HG02642 (cell line): ENCODE measurements at regions not wholly inside any gene's neighbourhood (a gene's known extent, or its start where the extent isn't known, plus 50 kb on each side); places are given as distances from the start of the nearest gene placed in this dataset.
"Not testable (repeated sequence)": the region's sequence is repeated elsewhere in the genome, so short reads cannot be mapped to it uniquely, and the experiment has no call there.

Source experiments
- ATAC-seq: cut with Tn5 transposase; IDR thresholded peaks from one replicate; pipeline ENCODE4 v1.9.1; 2021; ENCODE audit warnings: mild to moderate bottlenecking; ENCODE audit not compliant: unreplicated experiment, poor library complexity

DNA sequence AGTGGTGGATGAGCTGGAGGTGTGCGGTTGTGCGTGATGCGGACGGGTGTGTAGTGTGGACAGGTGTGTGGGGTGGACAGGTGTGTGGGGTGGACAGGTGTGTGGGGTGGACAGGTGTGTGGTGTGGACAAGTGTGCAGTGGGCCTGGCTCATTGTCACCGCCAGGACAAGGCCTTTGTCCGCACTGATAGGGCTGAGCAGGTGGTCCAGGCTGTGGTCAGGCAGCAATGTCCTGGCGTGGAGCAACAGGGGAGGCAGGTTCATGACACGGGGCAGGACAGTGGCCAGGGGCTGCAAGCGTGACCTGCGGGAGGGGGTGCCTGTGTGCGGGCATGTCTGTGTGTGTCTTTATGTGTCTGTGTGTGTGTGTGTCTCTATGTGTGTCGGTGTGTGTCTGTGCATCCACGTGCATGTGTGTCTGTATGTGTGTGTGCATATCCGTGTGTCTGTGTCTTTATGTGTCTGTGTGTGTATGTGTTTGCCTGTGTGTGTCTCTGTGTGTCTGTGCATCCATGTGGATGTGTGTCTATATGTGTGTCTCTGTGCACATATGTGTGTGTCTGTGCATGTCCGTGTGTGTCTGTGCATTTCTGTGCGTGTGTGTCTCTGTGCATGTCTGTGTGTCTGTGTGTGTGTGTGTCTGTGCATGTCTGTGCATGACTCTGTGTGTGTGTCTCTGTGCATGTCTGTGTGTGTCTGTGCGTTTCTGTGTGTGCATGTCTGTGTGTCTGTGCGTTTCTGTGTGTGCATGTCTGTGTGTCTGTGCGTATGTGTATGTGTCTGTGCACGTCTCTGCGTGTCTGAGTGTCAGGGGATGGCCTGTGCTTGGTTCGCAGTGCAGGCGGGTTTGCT is 161.0 kb downstream of the TMEM121 start:
- ATAC-seq = not testable (repeated sequence)

DNA sequence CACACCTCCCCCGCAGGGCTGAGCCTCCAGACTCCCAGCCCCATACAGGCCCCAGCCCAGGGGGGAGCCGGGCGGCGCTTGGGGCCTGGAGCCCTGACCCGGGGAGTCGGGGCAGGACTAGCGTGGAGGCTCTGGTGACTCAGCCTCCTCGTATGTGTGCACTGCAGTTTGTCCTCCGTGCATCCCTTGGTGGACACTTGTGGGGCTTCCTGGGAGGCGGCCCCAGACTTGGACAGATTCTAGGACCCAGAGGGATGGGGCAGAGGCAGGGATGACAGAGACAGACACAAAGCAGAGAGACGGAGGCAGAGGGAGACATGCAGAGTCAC is 161.6 kb downstream of the TMEM121 start:
- peak; percentile 30 for ATAC-seq

DNA sequence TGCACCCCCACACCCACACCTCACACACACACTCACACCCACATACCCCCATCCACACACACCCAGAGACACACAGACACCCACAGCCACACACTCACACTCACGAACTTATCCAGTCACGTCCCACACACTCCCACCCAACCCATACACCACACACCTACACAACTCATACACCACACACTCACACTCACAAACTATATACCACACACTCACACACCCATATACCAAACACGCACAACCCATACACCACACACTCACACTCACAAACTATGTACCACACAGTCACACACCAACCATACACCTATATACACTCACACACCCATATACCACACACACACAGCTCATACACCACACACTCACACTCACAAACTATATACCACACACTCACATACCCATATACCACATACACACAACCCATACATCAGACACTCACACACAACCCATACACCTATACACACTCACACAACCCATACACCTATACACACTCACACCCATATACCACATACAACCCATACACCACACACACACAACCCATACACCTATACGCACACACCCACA is 162.4 kb downstream of the TMEM121 start:
- not testable (repeated sequence) for ATAC-seq

DNA sequence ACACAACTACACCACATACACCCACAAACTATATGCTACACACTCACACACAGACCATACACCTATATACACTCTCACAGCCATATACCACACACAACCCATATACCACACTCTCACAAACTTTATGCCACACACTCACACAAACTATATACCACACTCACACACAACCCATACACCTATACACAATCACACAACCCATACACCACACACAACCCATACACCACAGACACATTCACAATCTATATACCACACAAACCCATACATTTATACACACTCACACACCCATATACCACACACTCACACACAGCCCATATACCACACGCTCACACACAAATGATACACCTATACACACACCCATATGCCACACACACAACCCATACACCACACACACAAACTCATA is 163.3 kb downstream of the TMEM121 start:
- no peak for ATAC-seq

DNA sequence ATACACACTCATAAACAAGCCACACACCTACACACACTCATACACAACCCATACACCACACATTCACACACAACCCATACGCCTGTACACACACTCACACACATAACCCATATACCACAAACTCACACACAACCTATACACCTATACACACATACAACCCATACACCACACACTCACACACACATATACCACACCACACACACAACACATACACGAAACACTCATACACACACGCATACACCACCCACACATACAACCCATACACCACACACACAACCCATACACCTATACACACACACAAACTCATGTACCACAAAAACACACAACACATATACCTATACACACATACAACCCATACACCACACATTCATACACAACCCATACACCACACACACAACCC is 164.3 kb downstream of the TMEM121 start:
- no peak for ATAC-seq

DNA sequence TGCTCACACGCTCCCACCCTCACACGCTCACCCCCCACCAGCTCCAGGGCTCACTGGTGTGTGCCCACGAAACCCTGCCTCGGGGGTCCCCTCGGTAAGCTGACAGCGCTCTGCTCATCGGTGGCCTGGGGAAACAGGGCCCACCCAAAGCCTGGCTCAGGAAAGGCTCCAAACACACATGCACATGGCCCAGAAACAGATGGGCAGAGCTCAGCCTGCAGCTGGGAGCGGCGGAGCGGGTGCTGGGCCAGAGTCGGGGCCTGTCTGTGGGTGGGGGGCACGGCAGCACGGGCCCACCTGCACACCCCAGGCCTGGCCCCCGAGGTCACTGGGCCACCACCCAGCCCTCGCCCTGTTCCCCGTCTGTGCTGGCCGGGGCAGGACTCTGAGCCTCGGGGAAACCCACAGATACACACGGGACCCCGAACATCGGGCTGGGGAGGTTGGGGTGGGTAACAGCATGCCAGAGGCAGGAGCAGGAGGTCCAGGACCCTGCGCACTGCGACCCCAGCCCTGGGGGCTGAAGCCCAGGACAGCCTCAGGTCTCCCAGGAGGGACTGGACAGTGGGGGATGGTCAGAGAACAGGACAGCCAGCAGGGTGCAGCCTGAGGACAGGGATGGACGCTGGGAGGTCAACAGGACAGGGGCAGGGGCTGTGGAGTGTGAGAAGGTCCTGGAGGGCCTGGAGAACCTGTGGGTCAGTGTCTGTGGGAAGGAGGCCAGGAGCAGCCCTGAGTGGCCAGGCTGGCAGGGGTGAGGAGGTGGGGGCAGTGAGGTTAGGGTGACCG is 165.1 kb downstream of the TMEM121 start:
- not testable (repeated sequence) for ATAC-seq

DNA sequence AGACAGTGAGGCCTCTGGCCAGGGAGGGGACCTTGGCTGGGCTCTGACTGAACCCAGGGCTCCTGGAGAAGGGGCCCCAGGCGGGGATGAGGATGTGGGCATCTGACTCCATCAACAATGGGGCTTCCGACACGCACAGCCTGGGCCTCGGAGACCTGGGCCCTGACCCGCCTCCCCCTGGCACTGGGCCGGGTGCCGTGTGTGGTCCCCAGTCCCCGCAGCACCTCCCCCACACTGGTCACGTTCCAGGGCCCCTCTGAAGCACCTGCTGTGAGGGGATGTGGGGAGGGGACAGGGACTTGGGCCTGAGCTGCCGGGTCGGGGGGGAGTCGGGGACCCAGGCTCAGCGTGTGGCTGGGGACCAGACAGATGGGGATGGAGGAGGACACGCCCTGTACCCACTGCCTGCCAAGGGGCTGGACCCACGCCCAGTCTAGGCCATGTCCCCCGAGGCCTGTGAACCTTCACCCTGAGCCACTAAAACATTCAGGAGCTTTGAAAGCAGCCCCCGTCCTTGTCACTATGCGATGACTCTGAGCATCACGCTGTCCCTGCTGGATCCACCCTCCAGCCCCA is 165.8 kb downstream of the TMEM121 start:
- ATAC-seq = not testable (repeated sequence)

- no peak for ATAC-seq
These were observed 168.6 kb downstream of the TMEM121 start for GRCh38 chr14:105694961-105695360.

- peak; percentile 46 for ATAC-seq
These were observed 170.0 kb downstream of the TMEM121 start for GRCh38 chr14:105696388-105696787.

DNA sequence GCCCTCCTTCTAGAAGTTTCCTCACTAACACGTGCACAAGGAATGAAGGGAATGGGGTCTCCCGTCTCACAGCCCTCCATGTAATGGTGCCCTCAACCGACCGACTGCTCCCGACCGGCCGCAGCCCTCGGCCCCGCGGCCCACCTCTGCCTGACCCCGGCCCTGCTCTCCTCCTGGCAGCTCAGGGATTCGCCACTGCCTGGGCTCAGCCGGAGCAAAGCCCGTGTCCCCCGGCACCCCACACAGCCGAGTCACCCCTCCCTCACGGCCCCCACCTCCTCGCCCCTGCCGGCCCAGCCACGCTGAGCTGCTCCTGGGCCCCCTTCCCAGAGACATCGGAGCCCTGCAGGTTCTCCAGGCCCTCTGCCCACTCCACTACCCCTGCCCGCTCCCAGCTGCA is 171.0 kb downstream of the TMEM121 start:
- not testable (repeated sequence) for ATAC-seq

DNA sequence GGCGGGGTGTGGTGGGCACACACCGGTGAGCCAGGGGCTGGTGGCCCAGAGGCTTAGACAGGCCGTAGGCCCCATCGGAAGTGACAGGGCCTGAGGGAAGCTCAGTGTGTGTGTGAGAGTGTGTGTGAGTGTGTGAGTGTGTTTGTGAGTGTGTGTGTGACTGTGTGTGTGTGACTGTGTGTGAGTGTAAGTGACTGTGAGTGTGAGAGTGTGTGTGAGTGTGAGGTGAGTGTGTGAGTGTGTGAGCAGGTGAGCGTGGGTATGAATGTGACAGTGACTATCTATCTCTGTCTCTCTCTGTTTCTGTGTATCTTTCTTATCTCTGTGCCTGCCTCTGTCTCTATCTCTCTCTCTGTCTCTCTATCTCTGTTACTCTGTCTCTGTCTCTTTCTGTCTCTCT is 171.6 kb downstream of the TMEM121 start:
- ATAC-seq = not testable (repeated sequence)

DNA sequence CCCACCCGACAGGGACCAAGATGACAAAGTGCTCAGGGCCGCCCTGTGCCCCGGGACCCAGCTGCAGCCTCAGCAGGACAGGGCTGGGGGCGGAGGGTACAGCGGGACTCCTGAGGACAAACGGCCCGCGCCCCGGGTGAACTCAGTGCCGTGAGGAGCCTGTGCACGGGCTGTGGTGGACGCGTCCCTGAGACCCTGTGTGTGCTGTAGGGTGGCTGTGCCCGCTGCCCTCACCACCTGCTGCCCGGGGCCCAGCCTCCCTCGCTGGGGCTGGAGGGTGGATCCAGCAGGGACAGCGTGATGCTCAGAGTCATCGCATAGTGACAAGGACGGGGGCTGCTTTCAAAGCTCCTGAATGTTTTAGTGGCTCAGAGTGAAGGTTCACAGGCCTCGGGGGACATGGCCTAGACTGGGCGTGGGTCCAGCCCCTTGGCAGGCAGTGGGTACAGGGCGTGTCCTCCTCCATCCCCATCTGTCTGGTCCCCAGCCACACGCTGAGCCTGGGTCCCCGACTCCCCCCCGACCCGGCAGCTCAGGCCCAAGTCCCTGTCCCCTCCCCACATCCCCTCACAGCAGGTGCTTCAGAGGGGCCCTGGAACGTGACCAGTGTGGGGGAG is 172.7 kb downstream of the TMEM121 start:
- not testable (repeated sequence) for ATAC-seq

DNA sequence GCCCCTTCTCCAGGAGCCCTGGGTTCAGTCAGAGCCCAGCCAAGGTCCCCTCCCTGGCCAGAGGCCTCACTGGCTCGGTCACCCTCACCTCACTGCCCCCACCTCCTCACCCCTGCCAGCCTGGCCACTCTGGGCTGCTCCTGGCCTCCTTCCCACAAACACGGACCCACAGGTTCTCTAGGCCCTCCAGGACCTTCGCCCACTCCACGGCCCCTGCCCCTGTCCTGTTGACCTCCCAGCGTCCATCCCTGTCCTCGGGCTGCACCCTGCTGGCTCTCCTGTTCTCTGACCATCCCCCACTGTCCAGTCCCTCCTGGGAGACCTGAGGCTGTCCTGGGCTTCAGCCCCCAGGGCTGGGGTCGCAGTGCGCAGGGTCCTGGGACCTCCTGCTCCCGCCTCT is 173.3 kb downstream of the TMEM121 start:
- not testable (repeated sequence) for ATAC-seq

GRCh38 chr14:105700146-105700545 is 173.8 kb downstream of the TMEM121 start:
- ATAC-seq = not testable (repeated sequence)

- peak; percentile 33 for ATAC-seq
These were observed 174.4 kb downstream of the TMEM121 start for GRCh38 chr14:105700622-105701288.

- no peak for ATAC-seq
These were observed 175.3 kb downstream of the TMEM121 start for GRCh38 chr14:105701456-105702274.

GRCh38 chr14:105702275-105702817 is 176.0 kb downstream of the TMEM121 start:
- no peak for ATAC-seq

DNA sequence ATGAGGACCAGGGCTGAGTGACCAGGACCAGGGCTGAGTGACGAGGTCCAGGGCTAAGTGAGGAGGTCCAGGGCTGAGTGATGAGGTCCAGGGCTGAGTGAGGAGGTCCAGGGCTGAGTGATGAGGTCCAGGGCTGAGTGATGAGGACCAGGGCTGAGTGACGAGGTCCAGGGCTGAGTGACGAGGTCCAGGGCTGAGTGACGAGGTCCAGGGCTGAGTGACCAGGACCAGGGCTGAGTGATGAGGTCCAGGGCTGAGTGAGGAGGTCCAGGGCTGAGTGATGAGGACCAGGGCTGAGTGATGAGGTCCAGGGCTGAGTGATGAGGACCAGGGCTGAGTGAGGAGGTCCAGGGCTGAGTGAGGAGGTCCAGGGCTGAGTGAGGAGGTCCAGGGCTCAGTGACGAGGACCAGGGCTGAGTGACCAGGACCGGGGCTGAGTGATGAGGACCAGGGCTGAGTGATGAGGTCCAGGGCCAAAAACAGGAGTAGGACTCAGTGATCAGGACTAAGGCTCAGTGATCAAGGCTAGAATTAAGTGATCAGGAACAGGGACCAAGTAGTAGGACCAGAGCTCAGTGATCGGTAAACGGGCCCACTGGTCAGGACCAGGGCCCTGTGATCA is 176.8 kb downstream of the TMEM121 start:
- not testable (repeated sequence) for ATAC-seq
